Left hindlimb (tissue), 1 donor: ENCODE measurements at regions not wholly inside any gene's neighbourhood (a gene's known extent, or its start where the extent isn't known, plus 50 kb on each side); places are given as distances from the start of the nearest gene placed in this dataset.
"Not testable (repeated sequence)": the region's sequence is repeated elsewhere in the genome, so short reads cannot be mapped to it uniquely, and the experiment has no call there.

Experiments used
- DNase-seq: peaks from one replicate; pipeline ENCODE4 v3.0.0-alpha.2; 2018

DNA sequence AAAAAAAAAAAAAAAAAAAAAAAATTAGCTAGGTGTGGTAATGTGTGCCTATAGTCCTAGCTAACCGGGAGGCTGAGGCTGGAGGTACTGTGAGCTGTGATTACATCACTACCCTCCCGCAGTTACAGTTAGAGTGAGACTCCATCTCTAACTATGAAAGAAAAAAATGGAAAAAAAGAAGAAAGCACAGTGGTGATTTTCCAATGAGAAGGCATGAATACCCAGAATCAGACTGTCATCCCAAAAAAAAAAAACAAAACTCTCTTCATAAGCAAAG lies 269.9 kb upstream of the MKLN1 start:
- DNase-seq, result no peak

- not testable (repeated sequence) for DNase-seq
Observed at GRCh38 chr7:131058561-131059288, 269.0 kb upstream of the MKLN1 start.

- DNase-seq, result not testable (repeated sequence)
Observed at GRCh38 chr7:131059401-131059800, 268.3 kb upstream of the MKLN1 start.

- DNase-seq, result no peak
Observed at GRCh38 chr7:131061158-131061557, 266.5 kb upstream of the MKLN1 start.

DNA sequence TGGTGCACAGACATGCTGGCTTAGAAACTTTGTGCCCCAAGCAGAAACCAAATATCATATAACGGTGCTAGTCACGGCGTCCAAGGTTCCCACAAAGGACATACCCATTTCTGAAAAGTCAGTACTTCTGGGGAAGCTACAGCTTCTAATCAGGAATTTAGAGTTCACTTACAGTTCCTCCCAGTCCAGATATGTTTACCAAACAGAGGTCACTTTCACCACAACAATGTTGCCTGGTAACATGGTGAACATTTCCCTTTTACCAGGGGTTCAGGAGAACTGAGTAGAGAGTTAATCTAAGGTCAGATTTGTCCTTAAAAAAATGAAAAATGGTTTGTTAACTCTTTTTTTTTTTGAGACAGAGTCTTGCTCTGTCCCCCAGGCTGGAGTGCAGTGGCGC lies 265.9 kb upstream of the MKLN1 start:
- DNase-seq, result no peak

- DNase-seq, result no peak
Observed at GRCh38 chr7:131066635-131067034, 261.0 kb upstream of the MKLN1 start.

DNA sequence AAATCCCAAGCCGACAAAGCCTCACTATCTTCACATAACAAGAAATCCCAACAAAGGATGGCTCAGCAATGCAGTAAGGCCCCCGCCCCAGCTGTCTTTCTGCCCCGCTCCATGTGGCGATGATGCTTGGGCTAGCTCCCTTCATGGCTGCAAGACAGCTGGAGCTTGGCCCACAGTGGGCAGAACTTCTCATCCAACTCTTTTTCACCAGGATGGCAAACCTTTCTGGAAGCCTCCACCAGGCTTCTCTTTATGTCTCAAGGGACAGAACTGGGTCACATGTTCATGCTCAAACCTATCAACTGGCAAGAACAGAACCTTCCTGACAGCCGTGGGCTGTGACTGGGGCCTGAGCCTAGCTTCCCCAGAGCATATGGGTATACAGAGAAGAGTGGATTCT lies 260.5 kb upstream of the MKLN1 start:
- DNase-seq, result no peak

DNA sequence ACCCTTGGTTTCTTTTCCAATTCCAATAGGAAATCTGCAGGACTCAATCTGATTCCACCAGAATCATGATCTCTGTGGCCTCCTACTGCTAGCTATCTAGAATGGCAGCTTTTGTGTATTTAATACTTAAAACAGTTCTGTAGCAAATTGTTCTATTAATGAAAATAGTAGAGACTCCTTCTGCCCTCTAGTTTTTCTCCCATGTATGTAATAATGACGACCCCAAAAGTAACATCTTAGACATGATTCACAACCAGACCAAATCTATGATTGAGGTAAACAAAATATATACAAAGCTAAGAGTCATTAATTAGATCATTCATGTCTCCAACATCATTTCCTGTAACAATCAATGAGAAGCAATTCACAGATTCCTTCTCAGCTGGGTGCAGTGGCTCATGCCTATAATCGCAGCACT lies 259.1 kb upstream of the MKLN1 start:
- DNase-seq, result no peak

- DNase-seq, result no peak
Observed at GRCh38 chr7:131071786-131072504, 255.7 kb upstream of the MKLN1 start.

DNA sequence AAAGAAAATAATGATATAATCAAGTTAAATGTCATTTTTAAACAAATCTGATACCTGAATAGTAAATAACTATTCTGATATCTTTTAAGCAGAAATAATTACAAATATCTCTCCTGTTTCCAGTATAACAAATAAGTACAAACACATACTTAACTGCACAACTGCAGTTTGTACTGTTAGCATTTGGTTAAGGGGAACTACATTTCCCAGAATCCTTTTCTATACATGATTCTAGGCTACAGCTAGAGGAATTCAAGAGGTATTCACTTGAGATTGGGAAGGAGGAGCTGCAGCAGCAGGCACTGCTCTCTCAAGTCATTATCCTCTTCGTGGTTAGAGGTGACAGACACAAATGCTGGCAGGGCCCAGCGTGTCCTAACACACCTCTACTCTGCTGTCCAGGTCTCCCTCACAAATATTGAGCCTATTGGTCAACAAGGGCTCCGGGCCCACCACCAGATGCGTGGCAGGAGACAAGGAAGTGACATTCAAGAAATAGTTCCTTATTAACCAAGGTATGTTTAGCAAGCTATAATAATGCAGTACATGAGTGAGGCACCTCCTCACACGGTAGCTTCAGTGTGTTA lies 255.1 kb upstream of the MKLN1 start:
- no peak for DNase-seq

GRCh38 chr7:131074043-131074442 lies 253.6 kb upstream of the MKLN1 start:
- no peak for DNase-seq

DNA sequence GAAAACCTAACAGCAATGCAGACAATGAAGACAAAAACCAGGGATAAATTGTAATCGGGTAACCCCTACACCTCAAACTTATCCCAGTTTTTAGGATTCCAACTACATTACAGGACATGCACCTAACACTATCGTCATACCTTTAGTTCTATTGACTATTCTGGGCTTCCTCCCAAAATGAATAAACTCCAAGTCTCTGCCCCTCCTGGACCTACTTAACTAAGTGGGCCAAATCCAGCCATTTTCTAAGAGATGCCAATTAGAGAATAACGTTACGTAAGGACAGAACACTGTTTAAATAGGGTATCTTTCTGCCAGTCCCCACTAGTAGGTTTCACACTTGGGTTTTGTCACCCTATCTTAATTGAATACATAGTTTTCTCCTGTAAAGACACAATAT lies 253.1 kb upstream of the MKLN1 start:
- no peak for DNase-seq

- no peak for DNase-seq
Observed at GRCh38 chr7:131075406-131075805, 252.3 kb upstream of the MKLN1 start.

GRCh38 chr7:131076032-131076431 lies 251.6 kb upstream of the MKLN1 start:
- DNase-seq, result no peak

DNA sequence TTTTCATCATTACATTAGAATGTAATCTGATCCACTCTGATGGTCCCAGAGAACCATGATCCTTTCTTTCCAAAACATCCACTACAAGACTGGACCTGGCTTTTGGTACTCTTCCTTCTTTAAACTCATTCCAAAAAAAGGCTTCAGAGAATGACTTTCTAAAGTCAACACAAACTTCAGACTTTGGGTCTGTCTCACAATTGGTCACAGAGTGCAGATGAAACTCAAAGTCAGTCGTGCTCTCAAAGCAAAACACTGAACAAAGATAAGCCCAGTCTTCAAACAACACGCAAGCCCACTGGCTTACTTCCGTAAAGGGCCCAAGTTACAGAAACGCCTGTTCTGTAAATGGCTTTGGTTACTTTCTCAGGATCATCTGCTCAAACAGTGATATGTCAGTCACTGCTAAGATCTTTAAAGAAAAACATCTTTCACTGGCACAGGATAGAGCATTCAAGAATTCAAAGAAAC lies 250.9 kb upstream of the MKLN1 start:
- no peak for DNase-seq

DNA sequence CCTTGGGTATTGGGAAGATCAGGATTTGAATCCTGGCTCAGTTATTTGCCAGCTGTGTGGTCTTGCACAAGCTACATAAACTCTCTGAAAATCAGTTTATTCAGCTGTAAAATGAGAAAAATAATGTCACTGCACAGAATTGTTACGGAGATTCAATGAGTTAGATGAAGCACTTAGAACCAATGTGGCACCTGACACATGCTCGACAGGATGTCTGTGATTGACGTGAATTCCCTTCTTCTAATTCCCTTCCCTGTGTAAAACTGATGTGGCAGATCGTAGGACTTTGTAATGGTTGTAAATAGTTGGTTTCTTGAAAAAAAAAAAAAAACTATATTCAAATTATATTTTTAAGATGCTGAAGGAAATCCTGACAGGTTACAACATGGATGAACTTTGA lies 249.9 kb upstream of the MKLN1 start:
- no peak for DNase-seq

- DNase-seq, result no peak
Observed at GRCh38 chr7:131080754-131081153, 246.9 kb upstream of the MKLN1 start.

- no peak for DNase-seq
Observed at GRCh38 chr7:131081308-131081707, 246.4 kb upstream of the MKLN1 start.

DNA sequence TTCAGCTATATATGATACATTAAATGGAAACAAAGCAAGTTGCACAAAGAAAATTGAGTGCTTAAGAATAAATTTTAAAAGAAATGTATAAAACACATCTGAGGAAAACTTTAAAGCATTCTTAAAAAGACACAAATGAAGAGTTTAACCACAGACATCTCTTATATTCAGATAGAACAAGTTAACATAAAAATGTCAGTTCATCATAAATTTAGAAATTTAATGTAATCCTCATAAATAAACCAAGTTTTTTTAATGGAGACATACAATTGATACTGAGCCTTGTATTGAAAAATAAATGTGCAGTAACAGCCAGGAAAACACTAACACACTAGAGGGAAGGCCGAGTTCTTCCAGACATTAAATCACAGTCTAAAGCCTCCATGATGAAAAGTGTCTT lies 243.9 kb upstream of the MKLN1 start:
- no peak for DNase-seq

DNA sequence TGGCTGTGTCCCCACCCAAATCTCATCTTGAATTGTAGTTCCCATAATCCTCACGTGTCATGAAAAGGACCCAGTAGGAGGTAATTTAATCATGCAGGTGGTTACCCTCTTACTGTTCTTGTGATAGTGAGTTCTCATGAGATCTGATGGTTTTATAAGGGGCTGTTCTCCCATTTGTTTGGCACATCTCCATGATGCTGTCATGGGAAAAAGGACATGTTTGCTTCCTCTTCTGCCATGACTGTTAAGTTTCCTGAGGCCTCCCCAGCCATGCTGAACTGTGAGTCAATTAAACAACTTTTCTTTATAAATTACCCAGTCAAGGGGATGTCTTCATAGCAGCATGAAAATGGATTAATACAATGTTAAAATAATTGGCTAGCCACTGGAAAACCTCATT lies 243.3 kb upstream of the MKLN1 start:
- not testable (repeated sequence) for DNase-seq

- DNase-seq, result no peak
Observed at GRCh38 chr7:131087756-131088658, 239.7 kb upstream of the MKLN1 start.

- DNase-seq, result no peak
Observed at GRCh38 chr7:131090188-131090587, 237.5 kb upstream of the MKLN1 start.
